Gastroesophageal sphincter (tissue), 3 donors: ENCODE measurements at regions not wholly inside any gene's neighbourhood (a gene's known extent, or its start where the extent isn't known, plus 50 kb on each side); places are given as distances from the start of the nearest gene placed in this dataset.

Experiments
- EP300 ChIP-seq: sonication (generic); formaldehyde crosslinking; IDR thresholded peaks from one replicate; pipeline ENCODE4 v1.6.1; 2017; ENCODE audit warnings: antibody characterized with exemption, mild to moderate bottlenecking
- POLR2A ChIP-seq, 2 donors: fragments of 450-650 bp; IDR thresholded peaks; one replicate each; pipeline ENCODE4 v1.6.1; 2017; ENCODE audit warnings: antibody characterized with exemption in 2 of 2, mild to moderate bottlenecking in 2 of 2, moderate library complexity in 1 of 2
- TF ChIP-seq, protein P1 (sequence below), 4 experiments: fragments of 200-600 bp in 2 of 4; fragments of 450-650 bp in 2 of 4; sonication (generic) in 1 of 4; IDR thresholded peaks; one replicate each; pipeline ENCODE4 v1.5.1; 2017 to 2019; ENCODE audit warnings: antibody characterized with exemption in 4 of 4, mild to moderate bottlenecking in 2 of 4, moderate library complexity in 2 of 4

DNA sequence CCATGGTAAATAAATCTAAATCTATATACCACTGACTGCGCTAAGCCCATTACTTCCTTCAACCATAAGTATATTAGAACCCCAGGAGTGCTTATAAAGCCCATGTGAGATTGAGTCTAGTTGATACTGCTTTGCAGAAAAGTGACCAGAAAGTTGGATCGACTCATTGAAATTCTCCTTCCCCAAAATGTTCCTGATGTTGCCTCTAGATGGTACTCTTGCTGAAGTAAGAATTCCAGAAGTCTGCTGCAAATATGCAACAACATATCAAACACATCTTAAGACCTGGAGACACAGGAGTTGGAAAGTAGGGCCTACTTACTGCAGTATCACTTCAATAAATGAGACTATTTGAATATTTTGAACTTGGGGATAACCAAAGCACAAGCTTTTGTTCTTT lies 550.8 kb downstream of the IPMK start:
- no peak for TF ChIP-seq POLR2A (IDR thresholded peaks at IDR 0.05)
- TF ChIP-seq, protein P1, sequence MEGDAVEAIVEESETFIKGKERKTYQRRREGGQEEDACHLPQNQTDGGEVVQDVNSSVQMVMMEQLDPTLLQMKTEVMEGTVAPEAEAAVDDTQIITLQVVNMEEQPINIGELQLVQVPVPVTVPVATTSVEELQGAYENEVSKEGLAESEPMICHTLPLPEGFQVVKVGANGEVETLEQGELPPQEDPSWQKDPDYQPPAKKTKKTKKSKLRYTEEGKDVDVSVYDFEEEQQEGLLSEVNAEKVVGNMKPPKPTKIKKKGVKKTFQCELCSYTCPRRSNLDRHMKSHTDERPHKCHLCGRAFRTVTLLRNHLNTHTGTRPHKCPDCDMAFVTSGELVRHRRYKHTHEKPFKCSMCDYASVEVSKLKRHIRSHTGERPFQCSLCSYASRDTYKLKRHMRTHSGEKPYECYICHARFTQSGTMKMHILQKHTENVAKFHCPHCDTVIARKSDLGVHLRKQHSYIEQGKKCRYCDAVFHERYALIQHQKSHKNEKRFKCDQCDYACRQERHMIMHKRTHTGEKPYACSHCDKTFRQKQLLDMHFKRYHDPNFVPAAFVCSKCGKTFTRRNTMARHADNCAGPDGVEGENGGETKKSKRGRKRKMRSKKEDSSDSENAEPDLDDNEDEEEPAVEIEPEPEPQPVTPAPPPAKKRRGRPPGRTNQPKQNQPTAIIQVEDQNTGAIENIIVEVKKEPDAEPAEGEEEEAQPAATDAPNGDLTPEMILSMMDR (IDR thresholded peaks at IDR 0.05): no peak
- no peak for TF ChIP-seq EP300
